ENCODE measurements at regions not wholly inside any gene's neighbourhood (a gene's known extent, or its start where the extent isn't known, plus 50 kb on each side); places are given as distances from the start of the nearest gene placed in this dataset.

- no peak for DNase-seq (ENCODE audit: low read depth)
- TF ChIP-seq CTCF (conservative IDR thresholded peaks at IDR 0.05; ENCODE audit: low read depth, low read length): no peak
These were observed 950.5 kb upstream of the INTU start for GRCh38 chr4:126682250-126682649.

GRCh38 chr4:126686491-126686890 lies 946.3 kb upstream of the INTU start:
- no peak for TF ChIP-seq CTCF (conservative IDR thresholded peaks at IDR 0.05; ENCODE audit: low read depth, low read length)
- no peak for DNase-seq (ENCODE audit: low read depth)

More at GRCh38 chr4:126682250-126682649, 950.5 kb upstream of the INTU start:
- no peak overlapping the region for H3K4me3 ChIP-seq (ENCODE audit: low read depth, low read length)

GRCh38 chr4:126687655-126688358 lies 945.0 kb upstream of the INTU start:
- no peak for TF ChIP-seq CTCF (conservative IDR thresholded peaks at IDR 0.05; ENCODE audit: low read depth, low read length)
- H3K4me3 ChIP-seq (ENCODE audit: low read depth, low read length): no peak overlapping the region
- no peak for DNase-seq (ENCODE audit: low read depth)

More at GRCh38 chr4:126686491-126686890, 946.3 kb upstream of the INTU start:
- H3K4me3 ChIP-seq (ENCODE audit: low read depth, low read length): no peak overlapping the region

- no peak for TF ChIP-seq CTCF (conservative IDR thresholded peaks at IDR 0.05; ENCODE audit: low read depth, low read length)
These were observed 941.0 kb upstream of the INTU start for GRCh38 chr4:126691797-126692196.

GRCh38 chr4:126697748-126698147 lies 935.0 kb upstream of the INTU start:
- TF ChIP-seq CTCF (conservative IDR thresholded peaks at IDR 0.05; ENCODE audit: low read depth, low read length): no peak
- no peak overlapping the region for H3K4me3 ChIP-seq (ENCODE audit: low read depth, low read length)
- peak; percentile 4 for DNase-seq (ENCODE audit: low read depth)

More at GRCh38 chr4:126691797-126692196, 941.0 kb upstream of the INTU start:
- no peak overlapping the region for H3K4me3 ChIP-seq (ENCODE audit: low read depth, low read length)
- DNase-seq (ENCODE audit: low read depth): no peak

- no peak for TF ChIP-seq CTCF (conservative IDR thresholded peaks at IDR 0.05; ENCODE audit: low read depth, low read length)
- no peak overlapping the region for H3K4me3 ChIP-seq (ENCODE audit: low read depth, low read length)
- DNase-seq (ENCODE audit: low read depth): no peak
These were observed 934.5 kb upstream of the INTU start for GRCh38 chr4:126698224-126698623.

GRCh38 chr4:126701756-126702155 lies 931.0 kb upstream of the INTU start:
- TF ChIP-seq CTCF (conservative IDR thresholded peaks at IDR 0.05; ENCODE audit: low read depth, low read length): no peak
- no peak for DNase-seq (ENCODE audit: low read depth)
- no peak overlapping the region for H3K4me3 ChIP-seq (ENCODE audit: low read depth, low read length)
